HEK293 (cell line): ENCODE measurements at regions not wholly inside any gene's neighbourhood (a gene's known extent, or its start where the extent isn't known, plus 50 kb on each side); places are given as distances from the start of the nearest gene placed in this dataset.

Experiments used
- CTCF ChIA-PET: fragments of 350-600 bp; formaldehyde crosslinking; extraction: SDS; loops from one replicate; lab custom pipeline; 2021; ENCODE audit warnings: antibody characterized with exemption; lab: Yijun Ruan, JAX
- POLR2A ChIA-PET: fragments of 300-600 bp; formaldehyde crosslinking; extraction: SDS; loops from one replicate; lab custom pipeline; 2020; ENCODE audit warnings: antibody characterized with exemption, inconsistent platforms; lab: Yijun Ruan, JAX
- H3K27ac ChIP-seq: fragments of 200-500 bp; sonication (Bioruptor generic); 2 replicates; pipeline ENCODE4 v1.5.1; 2014; ENCODE audit warnings: low read depth, low read length, control low read depth, inconsistent platforms; ENCODE audit errors: extremely low read depth
- H3K36me3 ChIP-seq, 2 experiments: fragments of 200-500 bp in 1 of 2; sonication (Bioruptor generic) in 1 of 2; 1 replicate in 1 of 2; 2 replicates in 1 of 2; pipeline ENCODE4 v1.5.1; 2014 to 2017; ENCODE audit warnings: inconsistent platforms in 2 of 2, low read length in 2 of 2; ENCODE audit not compliant: control insufficient read depth in 2 of 2, insufficient read depth in 1 of 2
- H3K4me1 ChIP-seq: fragments of 200-500 bp; sonication (Bioruptor generic); 2 replicates; pipeline ENCODE4 v1.5.1; 2014; ENCODE audit warnings: mild to moderate bottlenecking, low read length, inconsistent platforms; ENCODE audit not compliant: control insufficient read depth, insufficient read depth
- H3K4me3 ChIP-seq: 2 replicates; pipeline ENCODE4 v1.5.1; 2011; ENCODE audit warnings: low read depth, mild to moderate bottlenecking, control low read depth, low read length, moderate library complexity
- H3K9me3 ChIP-seq: fragments of 200-500 bp; sonication (Bioruptor generic); 2 replicates; pipeline ENCODE4 v1.5.1; 2014; ENCODE audit warnings: low read depth, low read length, inconsistent platforms; ENCODE audit not compliant: control insufficient read depth, insufficient read depth
- FEZF1 ChIP-seq: fragments of 450-650 bp; formaldehyde crosslinking; IDR thresholded peaks from 2 replicates; pipeline ENCODE4 v1.5.1; 2016; ENCODE audit warnings: missing biosample characterization, missing genetic modification characterization
- OVOL3 ChIP-seq: fragments of 450-650 bp; formaldehyde crosslinking; IDR thresholded peaks from 2 replicates; pipeline ENCODE4 v1.5.1; 2016; ENCODE audit warnings: missing biosample characterization, missing genetic modification characterization
- ZBTB21 ChIP-seq: fragments of 450-650 bp; formaldehyde crosslinking; IDR thresholded peaks from 2 replicates; pipeline ENCODE4 v1.5.1; 2017; ENCODE audit warnings: missing biosample characterization, missing genetic modification characterization
- ZBTB8A ChIP-seq: fragments of 450-650 bp; formaldehyde crosslinking; IDR thresholded peaks from 2 replicates; pipeline ENCODE4 v1.5.1; 2016; ENCODE audit warnings: missing biosample characterization, missing genetic modification characterization
- ZNF114 ChIP-seq: fragments of 450-650 bp; formaldehyde crosslinking; IDR thresholded peaks from 2 replicates; pipeline ENCODE4 v1.5.0; 2017; ENCODE audit warnings: missing biosample characterization, missing genetic modification characterization
- ZNF132 ChIP-seq: fragments of 450-650 bp; formaldehyde crosslinking; IDR thresholded peaks from 2 replicates; pipeline ENCODE4 v1.5.1; 2017; ENCODE audit warnings: missing biosample characterization, missing genetic modification characterization, borderline replicate concordance
- ZNF140 ChIP-seq: fragments of 450-650 bp; formaldehyde crosslinking; IDR thresholded peaks from 2 replicates; pipeline ENCODE4 v1.5.1; 2016; ENCODE audit warnings: missing biosample characterization, missing genetic modification characterization
- ZNF155 ChIP-seq: fragments of 450-650 bp; formaldehyde crosslinking; IDR thresholded peaks from 2 replicates; pipeline ENCODE4 v1.5.1; 2016; ENCODE audit warnings: missing biosample characterization, missing genetic modification characterization
- ZNF174 ChIP-seq: fragments of 450-650 bp; formaldehyde crosslinking; IDR thresholded peaks from 2 replicates; pipeline ENCODE4 v1.5.0; 2017; ENCODE audit warnings: missing biosample characterization, mild to moderate bottlenecking, missing genetic modification characterization
- ZNF175 ChIP-seq: fragments of 450-650 bp; formaldehyde crosslinking; IDR thresholded peaks from 2 replicates; pipeline ENCODE4 v1.5.1; 2016; ENCODE audit warnings: missing biosample characterization, missing genetic modification characterization
- ZNF26 ChIP-seq: fragments of 450-650 bp; formaldehyde crosslinking; IDR thresholded peaks from 2 replicates; pipeline ENCODE4 v1.5.1; 2016; ENCODE audit warnings: missing biosample characterization, missing genetic modification characterization
- ZNF266 ChIP-seq: fragments of 450-650 bp; formaldehyde crosslinking; IDR thresholded peaks from 2 replicates; pipeline ENCODE4 v1.5.1; 2016; ENCODE audit warnings: missing biosample characterization, missing genetic modification characterization, low read depth
- ZNF354C ChIP-seq: fragments of 450-650 bp; formaldehyde crosslinking; IDR thresholded peaks from 2 replicates; pipeline ENCODE4 v1.5.1; 2016; ENCODE audit warnings: missing biosample characterization, missing genetic modification characterization, low read depth, borderline replicate concordance
- ZNF501 ChIP-seq: fragments of 450-650 bp; formaldehyde crosslinking; IDR thresholded peaks from 2 replicates; pipeline ENCODE4 v1.5.1; 2016; ENCODE audit warnings: missing biosample characterization, missing genetic modification characterization
- ZNF600 ChIP-seq: fragments of 450-650 bp; formaldehyde crosslinking; IDR thresholded peaks from 2 replicates; pipeline ENCODE4 v1.5.1; 2016; ENCODE audit warnings: missing biosample characterization, missing genetic modification characterization
- ZNF610 ChIP-seq: fragments of 450-650 bp; formaldehyde crosslinking; IDR thresholded peaks from 2 replicates; pipeline ENCODE4 v1.5.1; 2016; ENCODE audit warnings: missing biosample characterization, missing genetic modification characterization, borderline replicate concordance
- ZNF768 ChIP-seq: fragments of 450-650 bp; formaldehyde crosslinking; IDR thresholded peaks from 2 replicates; pipeline ENCODE4 v1.5.1; 2018; ENCODE audit warnings: missing biosample characterization, mild to moderate bottlenecking, missing genetic modification characterization
- ZNF792 ChIP-seq: fragments of 450-650 bp; formaldehyde crosslinking; IDR thresholded peaks from 2 replicates; pipeline ENCODE4 v1.5.1; 2016; ENCODE audit warnings: missing biosample characterization, missing genetic modification characterization
- ZXDB ChIP-seq: fragments of 450-650 bp; formaldehyde crosslinking; IDR thresholded peaks from 2 replicates; pipeline ENCODE4 v1.5.1; 2016; ENCODE audit warnings: missing biosample characterization, missing genetic modification characterization
- TF ChIP-seq, protein P1 (sequence below): fragments of 450-650 bp; formaldehyde crosslinking; IDR thresholded peaks from 2 replicates; pipeline ENCODE4 v1.5.1; 2016; ENCODE audit warnings: missing biosample characterization, missing genetic modification characterization
- TF ChIP-seq, protein P2 (sequence below): fragments of 450-650 bp; formaldehyde crosslinking; IDR thresholded peaks from 2 replicates; pipeline ENCODE4 v1.5.1; 2016; ENCODE audit warnings: missing biosample characterization, missing genetic modification characterization
- TF ChIP-seq, protein P3 (sequence below): fragments of 450-650 bp; formaldehyde crosslinking; IDR thresholded peaks from 2 replicates; pipeline ENCODE4; 2016; ENCODE audit warnings: missing biosample characterization, missing genetic modification characterization
- TF ChIP-seq, protein P4 (sequence below): fragments of 450-650 bp; formaldehyde crosslinking; IDR thresholded peaks from 2 replicates; pipeline ENCODE4 v1.5.1; 2016; ENCODE audit warnings: missing biosample characterization, missing genetic modification characterization, borderline replicate concordance

- TF ChIP-seq ZNF768 = no peak
- TF ChIP-seq ZNF501 = no peak
- no peak for TF ChIP-seq ZXDB (tag by site-specific recombination)
- no peak for TF ChIP-seq ZNF132
- no peak for TF ChIP-seq ZNF26 (tag by site-specific recombination)
- no peak for TF ChIP-seq ZNF175
- TF ChIP-seq ZNF354C (tag by site-specific recombination) = no peak
- no peak for TF ChIP-seq ZBTB21 (tag by site-specific recombination)
- TF ChIP-seq ZNF600 = no peak
- no peak for TF ChIP-seq ZNF610 (tag by site-specific recombination)
- no peak for TF ChIP-seq ZNF174 (tag by site-specific recombination)
- TF ChIP-seq, protein P1, sequence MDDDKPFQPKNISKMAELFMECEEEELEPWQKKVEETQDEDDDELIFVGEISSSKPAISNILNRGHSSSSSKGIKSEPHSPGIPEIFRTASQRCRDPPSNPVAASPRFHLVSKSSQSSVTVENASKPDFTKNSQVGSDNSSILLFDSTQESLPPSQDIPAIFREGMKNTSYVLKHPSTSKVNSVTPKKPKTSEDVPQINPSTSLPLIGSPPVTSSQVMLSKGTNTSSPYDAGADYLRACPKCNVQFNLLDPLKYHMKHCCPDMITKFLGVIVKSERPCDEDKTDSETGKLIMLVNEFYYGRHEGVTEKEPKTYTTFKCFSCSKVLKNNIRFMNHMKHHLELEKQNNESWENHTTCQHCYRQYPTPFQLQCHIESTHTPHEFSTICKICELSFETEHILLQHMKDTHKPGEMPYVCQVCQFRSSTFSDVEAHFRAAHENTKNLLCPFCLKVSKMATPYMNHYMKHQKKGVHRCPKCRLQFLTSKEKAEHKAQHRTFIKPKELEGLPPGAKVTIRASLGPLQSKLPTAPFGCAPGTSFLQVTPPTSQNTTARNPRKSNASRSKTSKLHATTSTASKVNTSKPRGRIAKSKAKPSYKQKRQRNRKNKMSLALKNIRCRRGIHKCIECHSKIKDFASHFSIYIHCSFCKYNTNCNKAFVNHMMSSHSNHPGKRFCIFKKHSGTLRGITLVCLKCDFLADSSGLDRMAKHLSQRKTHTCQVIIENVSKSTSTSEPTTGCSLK (tag by site-specific recombination) = no peak
- no peaks in the 10 kb centered on the region for H3K36me3 ChIP-seq
- H3K4me1 ChIP-seq = no peaks in the 10 kb centered on the region
- ChIA-PET CTCF (interaction anchor here (0.6 kb wide), 2 partner anchors 71 to 536 kb away, joined by 3 to 5 read pairs; no protein-coding TSS in a partner anchor), POLR2A (no interaction called here)
- no peak overlapping the region for H3K27ac ChIP-seq
- H3K4me3 ChIP-seq = no peak overlapping the region
- H3K9me3 ChIP-seq = no peaks in the 10 kb centered on the region
These were observed 62.2 kb upstream of the ALCAM start for GRCh38 chr3:105304487-105304886.

- H3K27ac ChIP-seq = no peak overlapping the region
- POLR2A ChIA-PET = no interaction called here
- H3K4me3 ChIP-seq = no peak overlapping the region
- H3K4me1 ChIP-seq = no peaks in the 10 kb centered on the region
- TF ChIP-seq OVOL3 (tag by site-specific recombination) = no peak
- TF ChIP-seq ZNF266 (tag by site-specific recombination) = no peak
- no peak for TF ChIP-seq ZNF140 (tag by site-specific recombination)
- no peak for TF ChIP-seq ZBTB21 (tag by site-specific recombination)
- TF ChIP-seq ZBTB8A (tag by site-specific recombination) = no peak
- CTCF ChIA-PET = no interaction called here
- no peaks in the 10 kb centered on the region for H3K36me3 ChIP-seq
- H3K9me3 ChIP-seq = no peaks in the 10 kb centered on the region
These were observed 51.6 kb upstream of the ALCAM start for GRCh38 chr3:105315144-105315543.

DNA sequence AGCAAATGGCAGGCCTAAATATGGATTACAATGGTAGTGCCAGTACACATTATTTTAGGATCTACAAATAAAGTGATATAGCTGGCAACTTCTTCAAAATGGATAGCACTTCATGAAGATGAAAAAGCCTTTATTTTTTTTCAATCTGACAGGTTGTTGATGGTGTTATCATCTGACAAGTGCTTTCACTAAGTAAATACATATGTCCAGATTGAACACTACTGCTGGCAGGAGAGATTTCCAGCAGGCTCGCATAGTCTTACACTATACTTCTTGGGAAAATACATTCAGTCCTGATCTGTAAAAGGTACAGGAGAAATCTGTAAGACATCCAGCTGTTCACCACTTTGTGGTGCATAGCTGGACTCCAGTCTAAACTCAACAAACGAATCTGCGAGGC, 50.9 kb upstream of the ALCAM start:
- Histone ChIP-seq H3K27ac (no peak overlapping the region), H3K4me1 (no peaks in the 10 kb centered on the region), H3K9me3 (no peaks in the 10 kb centered on the region), H3K36me3 (no peaks in the 10 kb centered on the region), H3K4me3 (no peak overlapping the region)
- POLR2A ChIA-PET = no interaction called here
- CTCF ChIA-PET = interaction anchor here (0.6 kb wide), 1 partner anchor 625 kb away, joined by 3 read pairs; no protein-coding TSS in a partner anchor
- TF ChIP-seq, protein P2, sequence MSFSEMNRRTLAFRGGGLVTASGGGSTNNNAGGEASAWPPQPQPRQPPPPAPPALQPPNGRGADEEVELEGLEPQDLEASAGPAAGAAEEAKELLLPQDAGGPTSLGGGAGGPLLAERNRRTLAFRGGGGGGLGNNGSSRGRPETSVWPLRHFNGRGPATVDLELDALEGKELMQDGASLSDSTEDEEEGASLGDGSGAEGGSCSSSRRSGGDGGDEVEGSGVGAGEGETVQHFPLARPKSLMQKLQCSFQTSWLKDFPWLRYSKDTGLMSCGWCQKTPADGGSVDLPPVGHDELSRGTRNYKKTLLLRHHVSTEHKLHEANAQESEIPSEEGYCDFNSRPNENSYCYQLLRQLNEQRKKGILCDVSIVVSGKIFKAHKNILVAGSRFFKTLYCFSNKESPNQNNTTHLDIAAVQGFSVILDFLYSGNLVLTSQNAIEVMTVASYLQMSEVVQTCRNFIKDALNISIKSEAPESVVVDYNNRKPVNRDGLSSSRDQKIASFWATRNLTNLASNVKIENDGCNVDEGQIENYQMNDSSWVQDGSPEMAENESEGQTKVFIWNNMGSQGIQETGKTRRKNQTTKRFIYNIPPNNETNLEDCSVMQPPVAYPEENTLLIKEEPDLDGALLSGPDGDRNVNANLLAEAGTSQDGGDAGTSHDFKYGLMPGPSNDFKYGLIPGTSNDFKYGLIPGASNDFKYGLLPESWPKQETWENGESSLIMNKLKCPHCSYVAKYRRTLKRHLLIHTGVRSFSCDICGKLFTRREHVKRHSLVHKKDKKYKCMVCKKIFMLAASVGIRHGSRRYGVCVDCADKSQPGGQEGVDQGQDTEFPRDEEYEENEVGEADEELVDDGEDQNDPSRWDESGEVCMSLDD (tag by site-specific recombination) = no peak
- TF ChIP-seq ZNF792 (tag by site-specific recombination) (no peak), ZNF114 (tag by site-specific recombination) (no peak), FEZF1 (tag by site-specific recombination) (no peak), ZNF155 (tag by site-specific recombination) (no peak)
- TF ChIP-seq, protein P3, sequence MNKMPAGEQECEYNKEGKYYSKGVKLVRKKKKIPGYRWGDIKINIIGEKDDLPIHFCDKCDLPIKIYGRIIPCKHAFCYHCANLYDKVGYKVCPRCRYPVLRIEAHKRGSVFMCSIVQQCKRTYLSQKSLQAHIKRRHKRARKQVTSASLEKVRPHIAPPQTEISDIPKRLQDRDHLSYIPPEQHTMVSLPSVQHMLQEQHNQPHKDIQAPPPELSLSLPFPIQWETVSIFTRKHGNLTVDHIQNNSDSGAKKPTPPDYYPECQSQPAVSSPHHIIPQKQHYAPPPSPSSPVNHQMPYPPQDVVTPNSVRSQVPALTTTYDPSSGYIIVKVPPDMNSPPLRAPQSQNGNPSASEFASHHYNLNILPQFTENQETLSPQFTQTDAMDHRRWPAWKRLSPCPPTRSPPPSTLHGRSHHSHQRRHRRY (tag by site-specific recombination) = no peak
- TF ChIP-seq, protein P4, sequence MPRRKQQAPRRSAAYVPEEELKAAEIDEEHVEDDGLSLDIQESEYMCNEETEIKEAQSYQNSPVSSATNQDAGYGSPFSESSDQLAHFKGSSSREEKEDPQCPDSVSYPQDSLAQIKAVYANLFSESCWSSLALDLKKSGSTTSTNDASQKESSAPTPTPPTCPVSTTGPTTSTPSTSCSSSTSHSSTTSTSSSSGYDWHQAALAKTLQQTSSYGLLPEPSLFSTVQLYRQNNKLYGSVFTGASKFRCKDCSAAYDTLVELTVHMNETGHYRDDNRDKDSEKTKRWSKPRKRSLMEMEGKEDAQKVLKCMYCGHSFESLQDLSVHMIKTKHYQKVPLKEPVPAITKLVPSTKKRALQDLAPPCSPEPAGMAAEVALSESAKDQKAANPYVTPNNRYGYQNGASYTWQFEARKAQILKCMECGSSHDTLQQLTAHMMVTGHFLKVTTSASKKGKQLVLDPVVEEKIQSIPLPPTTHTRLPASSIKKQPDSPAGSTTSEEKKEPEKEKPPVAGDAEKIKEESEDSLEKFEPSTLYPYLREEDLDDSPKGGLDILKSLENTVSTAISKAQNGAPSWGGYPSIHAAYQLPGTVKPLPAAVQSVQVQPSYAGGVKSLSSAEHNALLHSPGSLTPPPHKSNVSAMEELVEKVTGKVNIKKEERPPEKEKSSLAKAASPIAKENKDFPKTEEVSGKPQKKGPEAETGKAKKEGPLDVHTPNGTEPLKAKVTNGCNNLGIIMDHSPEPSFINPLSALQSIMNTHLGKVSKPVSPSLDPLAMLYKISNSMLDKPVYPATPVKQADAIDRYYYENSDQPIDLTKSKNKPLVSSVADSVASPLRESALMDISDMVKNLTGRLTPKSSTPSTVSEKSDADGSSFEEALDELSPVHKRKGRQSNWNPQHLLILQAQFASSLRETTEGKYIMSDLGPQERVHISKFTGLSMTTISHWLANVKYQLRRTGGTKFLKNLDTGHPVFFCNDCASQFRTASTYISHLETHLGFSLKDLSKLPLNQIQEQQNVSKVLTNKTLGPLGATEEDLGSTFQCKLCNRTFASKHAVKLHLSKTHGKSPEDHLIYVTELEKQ (tag by site-specific recombination) = no peak
